Right lobe of liver (tissue), 6 donors: ENCODE measurements at regions not wholly inside any gene's neighbourhood (a gene's known extent, or its start where the extent isn't known, plus 50 kb on each side); places are given as distances from the start of the nearest gene placed in this dataset.

Experiments used
- ATAC-seq, 4 donors: fragments of 200-7000 bp; cut with Tn5 transposase; one replicate each; pipeline ENCODE4 v1.9.1; 2020; ENCODE audit warnings: mild to moderate bottlenecking in 4 of 4, moderate library complexity in 4 of 4
- DNase-seq, 3 donors: peaks; one replicate each; pipeline ENCODE4 v3.0.0-alpha.2; 2020
- H3K27ac ChIP-seq, 3 donors: fragments of 200-600 bp; one replicate each; pipeline ENCODE4 v1.8.0; 2022
- H3K27me3 ChIP-seq, 2 donors: fragments of 200-600 bp; one replicate each; pipeline ENCODE4 v1.8.0; 2022
- H3K36me3 ChIP-seq, 4 donors: fragments of 200-600 bp; sonication (generic) in 1 of 4; one replicate each; pipeline versions ENCODE4 v1.5.1 to v1.8.0; 2017 to 2022; ENCODE audit warnings: control low read depth in 1 of 4
- H3K4me1 ChIP-seq, 4 donors: fragments of 200-600 bp; sonication (generic) in 1 of 4; one replicate each; pipeline versions ENCODE4 v1.5.1 to v1.8.0; 2017 to 2022; ENCODE audit warnings: control low read depth in 1 of 4
- H3K4me3 ChIP-seq, 3 donors: fragments of 200-600 bp; one replicate each; pipeline ENCODE4 v1.8.0; 2022
- H3K9me3 ChIP-seq, 4 donors: fragments of 200-600 bp; sonication (generic) in 1 of 4; one replicate each; pipeline versions ENCODE4 v1.5.1 to v1.8.0; 2017 to 2022; ENCODE audit warnings: control low read depth in 1 of 4
- POLR2A ChIP-seq: fragments of 450-650 bp; IDR thresholded peaks from one replicate; pipeline ENCODE4 v1.6.1; 2017; ENCODE audit warnings: antibody characterized with exemption, mild to moderate bottlenecking
- WGBS: methylation state at CpG from one replicate; pipeline ENCODE4 v1.1.6; 2018; ENCODE audit warnings: low coverage, low lambda C conversion rate; ENCODE audit not compliant: insufficient coverage; ENCODE audit errors: missing lambda C conversion rate; 5-methylcytosine and 5-hydroxymethylcytosine counted together
- intact Hi-C, 2 donors: fragments of 100-400 bp; cut with DNase I; formaldehyde crosslinking; loops; one replicate each; pipeline versions ENCODE4 v1.11.2 to v1.14.1; 2022
- TF ChIP-seq, protein P1 (sequence below), 4 donors: fragments of 200-600 bp in 3 of 4; fragments of 450-650 bp in 1 of 4; IDR thresholded peaks; one replicate each; pipeline versions ENCODE4 v1.5.1 to v1.8.0; 2016 to 2022; ENCODE audit warnings: antibody characterized with exemption in 4 of 4, mild to moderate bottlenecking in 2 of 4
- donor health status: DM: no; HTN: yes; CAD: no.
- donor health status: DM: no; HTN: no; CAD: no.
- donor health status: DM: no; HTN: no; CAD: no.
- donor health status: DM: no; HTN: yes; CAD: no.
- donor health status: DM: no; HTN: yes; CAD: no.

DNA sequence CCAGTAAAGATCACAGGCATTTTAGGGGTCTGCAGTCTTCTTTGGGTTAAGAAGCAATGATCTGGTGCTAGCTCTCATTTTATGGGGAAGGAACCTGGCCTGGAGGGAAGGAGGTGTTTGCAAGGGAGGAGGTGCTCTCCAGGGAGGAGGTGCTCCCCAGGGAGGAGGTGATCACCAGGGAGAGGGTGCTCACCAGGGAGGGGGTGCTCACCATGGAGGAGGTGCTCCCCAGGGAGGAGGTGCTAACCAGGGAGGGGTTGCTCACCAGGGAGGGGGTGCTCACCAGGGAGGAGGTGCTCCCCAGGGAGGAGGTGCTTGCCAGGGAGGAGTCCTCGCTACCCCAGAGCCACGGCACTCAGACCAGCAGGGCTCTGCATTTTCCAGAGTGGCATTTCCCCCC lies 115.7 kb downstream of the TLE3 start:
- Histone ChIP-seq H3K27me3 (no peaks in the 10 kb centered on the region), H3K4me3 (no peak overlapping the region), H3K9me3 (no peaks in the 10 kb centered on the region), H3K36me3 (no peaks in the 10 kb centered on the region), H3K27ac (no peak overlapping the region), H3K4me1 (no peaks in the 10 kb centered on the region)
- ATAC-seq: no peak
- TF ChIP-seq, protein P1, sequence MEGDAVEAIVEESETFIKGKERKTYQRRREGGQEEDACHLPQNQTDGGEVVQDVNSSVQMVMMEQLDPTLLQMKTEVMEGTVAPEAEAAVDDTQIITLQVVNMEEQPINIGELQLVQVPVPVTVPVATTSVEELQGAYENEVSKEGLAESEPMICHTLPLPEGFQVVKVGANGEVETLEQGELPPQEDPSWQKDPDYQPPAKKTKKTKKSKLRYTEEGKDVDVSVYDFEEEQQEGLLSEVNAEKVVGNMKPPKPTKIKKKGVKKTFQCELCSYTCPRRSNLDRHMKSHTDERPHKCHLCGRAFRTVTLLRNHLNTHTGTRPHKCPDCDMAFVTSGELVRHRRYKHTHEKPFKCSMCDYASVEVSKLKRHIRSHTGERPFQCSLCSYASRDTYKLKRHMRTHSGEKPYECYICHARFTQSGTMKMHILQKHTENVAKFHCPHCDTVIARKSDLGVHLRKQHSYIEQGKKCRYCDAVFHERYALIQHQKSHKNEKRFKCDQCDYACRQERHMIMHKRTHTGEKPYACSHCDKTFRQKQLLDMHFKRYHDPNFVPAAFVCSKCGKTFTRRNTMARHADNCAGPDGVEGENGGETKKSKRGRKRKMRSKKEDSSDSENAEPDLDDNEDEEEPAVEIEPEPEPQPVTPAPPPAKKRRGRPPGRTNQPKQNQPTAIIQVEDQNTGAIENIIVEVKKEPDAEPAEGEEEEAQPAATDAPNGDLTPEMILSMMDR (IDR thresholded peaks at IDR 0.05): no peak
- TF ChIP-seq POLR2A: no peak
- WGBS: no CpG with 5 or more reads among the region's 2 CpGs
- DNase-seq: no peak
- intact Hi-C loops: no loop called here

DNA sequence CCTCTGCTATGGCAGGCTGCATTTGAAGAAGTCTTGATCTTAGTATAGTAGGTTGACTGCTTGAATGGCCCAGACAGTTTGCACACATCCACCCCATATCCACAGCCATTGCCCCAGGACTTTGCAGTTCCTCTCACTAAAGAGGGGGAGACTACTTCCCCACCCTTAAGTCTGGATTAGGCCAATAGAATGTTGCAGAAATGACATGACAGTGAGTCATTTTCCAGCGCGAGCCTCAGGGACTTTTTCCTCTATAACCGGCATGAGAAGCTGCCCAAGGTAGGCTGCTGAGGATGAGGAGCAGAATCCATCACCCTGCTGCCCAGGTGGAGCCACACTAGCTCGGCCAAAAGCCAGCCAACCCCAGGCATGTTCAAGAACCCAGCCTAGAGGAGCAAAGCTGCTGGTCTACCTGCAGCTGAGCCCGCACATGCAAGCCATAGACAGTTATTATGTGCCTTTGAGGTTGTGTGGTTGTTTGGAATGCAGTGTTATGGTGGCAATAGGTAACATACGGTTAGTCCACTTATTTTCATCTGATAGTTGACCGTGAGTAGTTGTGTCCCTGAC lies 113.9 kb downstream of the TLE3 start:
- intact Hi-C loops: no loop called here
- no peak overlapping the region for H3K27ac ChIP-seq
- TF ChIP-seq, protein P1 (IDR thresholded peaks at IDR 0.05): no peak
- TF ChIP-seq POLR2A: no peak
- DNase-seq (no peak), ATAC-seq (no peak)
- no peak overlapping the region for H3K4me3 ChIP-seq
- H3K27me3 ChIP-seq: no peaks in the 10 kb centered on the region
- WGBS: 73% methylated on average over 3 of the region's 7 CpGs
- no peaks in the 10 kb centered on the region for H3K4me1 ChIP-seq
- H3K9me3 ChIP-seq: no peaks in the 10 kb centered on the region
- no peaks in the 10 kb centered on the region for H3K36me3 ChIP-seq

DNA sequence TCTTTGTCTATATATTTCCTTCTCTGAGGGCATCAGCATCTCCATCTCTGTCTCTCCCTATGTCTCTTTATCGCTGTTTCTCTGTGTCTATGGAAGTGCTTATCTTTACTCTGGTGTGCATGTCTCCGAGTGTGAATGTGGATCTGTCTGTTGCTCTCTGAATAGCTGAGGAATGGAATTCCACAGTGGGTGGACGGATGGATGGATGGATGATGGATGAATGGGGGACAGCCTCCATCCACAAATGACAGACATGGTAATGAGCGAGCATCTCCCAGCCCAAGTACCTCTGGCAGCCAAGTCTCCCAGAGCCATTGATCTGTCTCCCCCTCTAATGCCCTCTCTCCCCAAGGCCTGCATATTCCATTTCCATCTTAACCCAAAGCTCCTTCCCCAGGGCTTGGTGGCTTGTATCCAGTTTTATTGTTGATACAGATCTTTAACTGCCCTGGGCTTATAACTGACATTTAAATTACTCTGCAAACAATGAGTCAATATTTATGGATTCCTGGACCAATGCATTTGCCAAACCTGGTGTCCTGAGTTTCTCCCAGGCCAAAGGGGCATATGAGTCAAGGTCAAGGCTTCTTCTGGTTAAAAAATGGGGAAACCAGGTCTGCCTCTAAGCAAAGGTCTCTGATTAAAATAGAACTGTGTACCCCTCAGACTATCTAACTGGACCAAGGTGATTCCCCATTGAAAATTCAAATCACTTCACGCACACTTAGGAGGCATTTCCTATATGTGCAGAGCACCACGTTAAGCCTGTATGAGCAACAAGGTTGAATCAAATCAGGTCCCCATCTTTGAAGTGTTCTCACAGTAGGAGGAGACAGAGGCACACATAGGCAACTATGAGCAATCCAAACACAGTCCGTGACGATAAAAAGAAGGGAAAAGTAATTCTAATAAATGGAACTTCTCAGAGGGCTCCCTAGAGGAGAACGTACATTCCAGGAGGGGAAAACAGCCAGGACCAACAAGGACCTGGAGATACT lies 109.9 kb downstream of the TLE3 start:
- 60% methylated on average over 8 of the region's 9 CpGs for WGBS
- Histone ChIP-seq H3K9me3 (no peaks in the 10 kb centered on the region), H3K4me3 (no peak overlapping the region), H3K36me3 (no peaks in the 10 kb centered on the region), H3K27me3 (no peaks in the 10 kb centered on the region), H3K27ac (no peak overlapping the region), H3K4me1 (no peaks in the 10 kb centered on the region)
- intact Hi-C loops: no loop called here
- TF ChIP-seq, protein P1 (IDR thresholded peaks at IDR 0.05): no peak
- TF ChIP-seq POLR2A: no peak
- no peak for DNase-seq
- ATAC-seq: no peak

DNA sequence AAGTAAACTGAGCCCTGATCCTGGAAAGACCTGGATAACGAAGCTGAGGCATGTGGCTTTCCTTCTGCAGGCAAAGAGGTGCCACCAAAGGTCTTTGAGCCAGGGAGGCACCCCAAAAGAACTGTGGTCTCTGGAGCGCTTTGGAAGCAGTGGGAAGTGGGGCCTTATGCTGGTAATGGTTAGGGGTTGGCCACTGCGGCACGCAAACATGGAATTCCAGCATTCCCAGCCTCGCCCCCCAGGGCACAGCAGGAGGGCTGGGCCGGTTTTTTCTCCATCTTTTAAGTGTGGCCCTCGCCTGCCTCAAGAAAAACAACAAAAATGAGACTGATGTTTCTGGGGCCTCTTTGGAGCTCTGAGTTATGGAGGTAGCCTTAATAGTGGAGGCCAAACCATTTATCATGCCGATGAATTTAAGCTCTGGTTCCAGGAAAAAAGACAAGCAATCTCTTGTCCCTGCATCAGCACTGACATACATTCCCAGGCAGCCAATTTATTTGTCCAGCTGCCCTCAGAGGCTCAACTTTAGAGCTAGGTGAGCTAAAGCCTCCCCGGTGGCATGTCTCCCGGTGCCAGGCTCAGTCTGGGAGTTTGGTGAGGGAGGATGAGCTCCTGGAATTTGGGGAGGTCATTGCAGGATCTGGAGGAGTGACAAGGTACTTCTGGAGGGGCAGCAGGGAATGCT lies 109.0 kb downstream of the TLE3 start:
- Histone ChIP-seq H3K9me3 (no peaks in the 10 kb centered on the region), H3K4me3 (no peak overlapping the region), H3K36me3 (no peaks in the 10 kb centered on the region), H3K27me3 (no peaks in the 10 kb centered on the region), H3K27ac (no peak overlapping the region), H3K4me1 (no peaks in the 10 kb centered on the region)
- ATAC-seq (no peak), DNase-seq (no peak)
- TF ChIP-seq POLR2A: no peak
- TF ChIP-seq, protein P1 (IDR thresholded peaks at IDR 0.05): no peak
- whole genome bisulfite sequencing: 89% methylated on average over 3 of the region's 10 CpGs
- intact Hi-C loops: no loop called here
